Heart left ventricle (tissue), 16 donors: ENCODE measurements at regions not wholly inside any gene's neighbourhood (a gene's known extent, or its start where the extent isn't known, plus 50 kb on each side); places are given as distances from the start of the nearest gene placed in this dataset.

Source experiments
- ATAC-seq, 4 donors: fragments of 200-7000 bp; cut with Tn5 transposase; one replicate each; pipeline ENCODE4 v1.9.1; 2020 to 2022; ENCODE audit warnings: moderate library complexity in 4 of 4, mild to moderate bottlenecking in 3 of 4, moderate number of reproducible peaks in 1 of 4
- DNase-seq, 5 donors: peaks; one replicate each; pipeline ENCODE4 v3.0.0-alpha.2; 2020
- H3K27ac ChIP-seq, 12 donors: fragments of 200-600 bp; sonication (generic) in 4 of 12; one replicate each; pipeline versions ENCODE4 v1.5.0 to v1.8.0; 2016 to 2022; ENCODE audit warnings: mild to moderate bottlenecking in 2 of 12
- H3K27me3 ChIP-seq, 9 donors: fragments of 200-600 bp; sonication (generic) in 2 of 9; one replicate each; pipeline versions ENCODE4 v1.5.1 to v1.8.0; 2016 to 2022; ENCODE audit warnings: mild to moderate bottlenecking in 3 of 9
- H3K36me3 ChIP-seq, 9 donors: fragments of 200-600 bp; sonication (generic) in 2 of 9; one replicate each; pipeline versions ENCODE4 v1.5.0 to v1.8.0; 2018 to 2022; ENCODE audit warnings: mild to moderate bottlenecking in 2 of 9
- H3K4me1 ChIP-seq, 12 donors: fragments of 200-600 bp; sonication (generic) in 4 of 12; one replicate each; pipeline versions ENCODE4 v1.5.0 to v1.8.0; 2016 to 2022; ENCODE audit warnings: mild to moderate bottlenecking in 3 of 12
- H3K4me3 ChIP-seq, 12 donors: fragments of 200-600 bp; sonication (generic) in 4 of 12; one replicate each; pipeline versions ENCODE4 v1.5.0 to v1.8.0; 2017 to 2022; ENCODE audit warnings: mild to moderate bottlenecking in 9 of 12, moderate library complexity in 4 of 12
- H3K9me3 ChIP-seq, 12 donors: fragments of 200-600 bp; sonication (generic) in 4 of 12; one replicate each; pipeline versions ENCODE4 v1.5.0 to v1.8.0; 2016 to 2022; ENCODE audit warnings: mild to moderate bottlenecking in 1 of 12
- CTCF ChIP-seq, 12 donors: fragments of 200-600 bp; sonication (generic) in 4 of 12; IDR thresholded peaks; one replicate each; pipeline versions ENCODE4 v1.5.0 to v1.8.0; 2018 to 2022; ENCODE audit warnings: antibody characterized with exemption in 12 of 12, mild to moderate bottlenecking in 5 of 12
- POLR2A ChIP-seq, 2 donors: fragments of 450-650 bp; IDR thresholded peaks; one replicate each; pipeline ENCODE4 v1.6.1; 2017; ENCODE audit warnings: antibody characterized with exemption in 2 of 2, mild to moderate bottlenecking in 2 of 2, moderate library complexity in 2 of 2
- WGBS, 4 donors: extraction: QIAGEN DNeasy Blood & Tissue Kit in 2 of 4; methylation state at CpG; one replicate each; pipeline versions ENCODE4 v1.1.5 to v1.1.7; 2013 to 2018; 5-methylcytosine and 5-hydroxymethylcytosine counted together
- intact Hi-C, 10 donors: fragments of 100-400 bp; cut with DNase I; formaldehyde crosslinking; loops; one replicate each; pipeline versions ENCODE4 v1.11.1 to v1.14.2; 2022
- donor health status: ischemic (EF 13 %, LVEDD 7.1; RV severe dilation, severe dysfunction).
- donor health status: healthy with polysubstance abuse.
- donor health status: DM: no; HTN: yes; CAD: no.
- donor health status: DM: no; HTN: no; CAD: no.
- donor health status: ischemic (EF 25% LVEDD 6.9; RV normal size, moderate dysfunction).
- donor health status: ischemic (EF 25% LVEDD 5.7; RV mildly dilated, moderate dysfunction).
- donor health status: healthy.
- donor health status: DM: yes; HTN: yes; CAD: no.
- donor health status: ischemic (EF 35%, LVEDD 5.7; RV mildly dilated, moderate dysfunction).
- donor health status: nonischemic (EF 11% LVEDD 7.7; RV severe dilation, severe dysfunction).
- donor health status: DM: yes; HTN: yes; CAD: no.
- donor health status: PGD.
- donor health status: ischemic (EF 29% LVEDD 5.4; RV normal size, mild dysfunction).
- donor health status: nonischemic (EF 23%, LVEDD 6.1; RV moderate dilation, normal function).

- peaks cover 0 to 46% (median 11%) of the 10 kb centered on the region in 12 donors for H3K4me1 ChIP-seq
- 87 to 91% (median 89%) methylated on average over 3 of the region's 3 CpGs for WGBS, 4 donors
Measured at GRCh38 chr1:221031458-221032203, 152.4 kb downstream of the HLX start.

GRCh38 chr1:221032204-221032585 lies 153.0 kb downstream of the HLX start:
- no peaks in the 10 kb centered on the region for H3K9me3 ChIP-seq
- no peaks in the 10 kb centered on the region for H3K27me3 ChIP-seq
- no peak for TF ChIP-seq CTCF (IDR thresholded peaks at IDR 0.05)
- no peak for TF ChIP-seq POLR2A (IDR thresholded peaks at IDR 0.05)
- H3K27ac ChIP-seq = no peak overlapping the region
- ATAC-seq (no peak), DNase-seq (no peak)
- no peaks in the 10 kb centered on the region for H3K36me3 ChIP-seq
- peaks cover 0 to 46% (median 11%) of the 10 kb centered on the region in 12 donors for H3K4me1 ChIP-seq
- H3K4me3 ChIP-seq = no peak overlapping the region
- intact Hi-C loops = loop anchor here in 4 of 10 donors (5.0 to 10.0 kb wide), 4 partner anchors 63 to 150 kb away; no protein-coding TSS in a partner anchor

More at GRCh38 chr1:221031458-221032203, 152.4 kb downstream of the HLX start:
- no peaks in the 10 kb centered on the region for H3K27me3 ChIP-seq
- H3K4me3 ChIP-seq = no peak overlapping the region
- no peaks in the 10 kb centered on the region for H3K36me3 ChIP-seq
- no peak for DNase-seq
- H3K27ac ChIP-seq = no peak overlapping the region
- H3K9me3 ChIP-seq = no peaks in the 10 kb centered on the region
- ATAC-seq = no peak
- no peak for TF ChIP-seq CTCF (IDR thresholded peaks at IDR 0.05)
- no peak for TF ChIP-seq POLR2A (IDR thresholded peaks at IDR 0.05)
- intact Hi-C loops = loop anchor here in 4 of 10 donors (5.0 to 10.0 kb wide), 4 partner anchors 63 to 149 kb away; no protein-coding TSS in a partner anchor

- peak; percentile 41 to 80 (median 63) for ATAC-seq
- H3K27ac ChIP-seq = peak overlapping the region in 2 of 12 donors; percentile 11 to 28
- intact Hi-C loops = loop anchor here in 4 of 10 donors (5.0 to 10.0 kb wide), 4 partner anchors 62 to 150 kb away; no protein-coding TSS in a partner anchor
Measured at GRCh38 chr1:221032637-221033280, 153.5 kb downstream of the HLX start.

More at GRCh38 chr1:221032637-221033280, 153.5 kb downstream of the HLX start:
- H3K4me3 ChIP-seq = no peak overlapping the region
- no peak for DNase-seq
- peaks cover 0 to 44% (median 11%) of the 10 kb centered on the region in 12 donors for H3K4me1 ChIP-seq
- no peaks in the 10 kb centered on the region for H3K36me3 ChIP-seq
- no peaks in the 10 kb centered on the region for H3K27me3 ChIP-seq
- H3K9me3 ChIP-seq = no peaks in the 10 kb centered on the region
- no peak for TF ChIP-seq POLR2A (IDR thresholded peaks at IDR 0.05)
- TF ChIP-seq CTCF (IDR thresholded peaks at IDR 0.05) = no peak
- 35 to 50% (median 41%) methylated on average over 2 of the region's 2 CpGs for WGBS, 4 donors
